ENCODE measurements at regions not wholly inside any gene's neighbourhood (a gene's known extent, or its start where the extent isn't known, plus 50 kb on each side); places are given as distances from the start of the nearest gene placed in this dataset.
A peak's percentile ranks its signal among the peaks of the same experiment; 100 is the strongest.

DNA sequence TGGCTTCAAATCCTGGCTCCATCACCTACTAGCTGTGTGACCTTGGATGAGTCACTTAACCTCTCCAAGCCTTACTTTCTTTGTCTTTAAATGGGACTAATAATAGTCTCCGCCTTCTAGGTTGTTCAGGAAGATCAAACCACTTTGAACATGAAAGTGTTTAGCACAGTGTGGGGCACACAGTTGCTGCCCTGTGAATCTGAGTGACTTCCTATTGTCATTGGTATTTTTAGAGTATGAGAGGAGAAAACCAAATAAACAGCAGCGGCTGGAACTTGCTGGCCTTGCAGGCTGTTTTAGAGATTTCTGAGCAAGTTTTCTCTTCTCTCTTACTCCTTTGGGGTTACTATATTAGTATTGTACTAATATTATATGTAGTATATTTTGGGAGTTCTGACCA lies 120.7 kb upstream of the MYL2 start:
- no peak for DNase-seq (ENCODE audit: low read depth in 2 of 2)

DNA sequence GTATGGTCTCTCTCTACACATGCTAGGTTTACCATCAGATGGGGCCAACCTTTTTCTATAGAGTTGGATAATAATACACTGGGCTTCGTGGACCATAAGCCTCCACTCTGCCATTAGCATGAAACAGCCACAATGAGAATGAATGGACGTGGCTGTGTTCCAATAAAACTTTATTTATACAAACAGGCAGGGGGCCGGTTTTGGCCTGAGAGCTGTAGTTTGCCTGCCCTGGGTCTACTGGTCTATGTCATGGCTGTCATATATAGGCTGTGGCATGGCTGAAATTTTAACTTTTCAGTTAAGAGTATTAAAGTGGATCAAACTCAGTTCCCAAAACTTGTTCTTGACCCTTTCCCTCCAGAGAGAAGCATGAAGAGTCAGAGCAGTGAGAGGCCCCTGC lies 120.3 kb upstream of the MYL2 start:
- DNase-seq (ENCODE audit: low read depth in 2 of 2), result no peak

- DNase-seq (ENCODE audit: low read depth in 2 of 2), result no peak
These were observed 118.6 kb upstream of the MYL2 start for GRCh38 chr12:111038941-111039340.

- no peak for DNase-seq (ENCODE audit: low read depth in 2 of 2)
These were observed 117.7 kb upstream of the MYL2 start for GRCh38 chr12:111038077-111038476.

- DNase-seq (ENCODE audit: low read depth in 2 of 2), result no peak
These were observed 116.7 kb upstream of the MYL2 start for GRCh38 chr12:111037047-111037446.

GRCh38 chr12:111035578-111036301 lies 115.4 kb upstream of the MYL2 start:
- DNase-seq (ENCODE audit: low read depth in 2 of 2), result no peak

DNA sequence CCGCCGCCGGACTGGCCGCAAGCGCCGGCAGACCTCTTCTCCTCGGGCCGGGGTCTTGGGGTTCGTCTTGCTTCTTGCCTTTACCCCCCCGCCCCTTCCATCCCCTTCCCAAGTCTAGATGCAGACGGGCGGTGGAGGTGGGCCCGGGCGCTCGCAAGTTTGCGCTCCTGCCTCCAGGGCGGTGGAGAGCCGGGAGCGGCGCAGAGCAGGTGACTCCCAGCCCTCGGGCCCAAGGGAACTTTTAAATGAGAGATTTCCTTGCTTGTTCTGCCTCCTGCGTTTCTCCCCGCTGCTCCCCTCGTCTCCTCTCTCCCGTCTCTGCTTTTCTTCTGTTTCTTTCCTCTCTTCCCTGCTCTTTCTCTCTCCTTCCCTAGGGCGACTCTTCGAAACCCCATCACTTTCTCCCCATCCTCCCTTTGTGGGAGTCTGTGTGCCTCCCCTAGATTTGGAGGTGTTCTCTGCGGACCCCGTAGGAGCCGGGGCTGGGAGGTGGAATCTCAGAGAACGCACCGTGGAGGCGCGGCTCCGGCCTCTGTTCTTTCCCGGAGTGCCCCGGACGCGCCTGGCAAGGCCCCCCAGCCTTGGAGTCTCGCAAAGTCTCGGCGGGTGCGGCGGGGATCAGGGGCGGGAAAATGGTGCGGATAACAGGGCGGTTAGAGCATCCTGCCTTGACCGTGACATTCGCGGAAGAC lies 114.7 kb upstream of the MYL2 start:
- DNase-seq (ENCODE audit: low read depth in 2 of 2), result no peak

DNA sequence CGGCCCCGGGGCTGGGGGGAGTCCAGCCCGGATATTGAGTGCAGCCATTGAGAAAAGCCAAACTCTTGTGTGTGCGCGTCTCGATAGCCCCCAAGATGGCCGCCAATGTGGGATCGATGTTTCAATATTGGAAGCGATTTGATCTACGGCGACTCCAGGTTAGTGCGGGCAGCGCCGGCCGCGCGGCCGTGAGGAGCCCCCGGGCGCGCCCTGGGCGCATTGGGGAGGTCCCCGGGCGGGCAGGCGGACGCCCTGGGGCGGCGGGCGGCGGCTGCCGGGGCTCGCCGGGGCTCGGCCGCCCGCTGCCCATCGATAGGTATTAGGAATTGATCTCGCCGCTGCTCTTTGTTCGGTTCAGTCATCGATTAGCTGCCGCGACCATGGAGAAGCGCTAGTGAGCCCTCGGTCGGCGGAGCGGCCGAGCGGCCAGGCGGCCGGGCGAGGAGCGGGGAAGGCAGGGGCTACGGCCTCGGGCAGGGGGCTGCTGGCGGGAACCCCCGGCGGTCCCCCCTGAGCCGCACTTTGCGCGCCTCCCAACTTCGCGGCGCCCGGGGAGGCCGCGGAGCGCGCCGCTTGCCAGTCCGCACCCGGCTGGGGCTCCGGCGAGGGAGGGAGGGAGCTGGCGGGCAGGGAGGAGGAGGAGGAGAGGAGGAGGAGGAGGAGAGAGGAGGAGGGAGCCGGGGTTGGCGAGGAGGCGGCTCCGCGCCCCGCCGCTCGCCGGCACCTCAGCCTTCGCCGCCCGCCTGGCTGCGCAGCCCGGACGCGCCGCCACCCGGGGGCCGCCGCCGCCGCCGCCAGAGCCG lies 113.9 kb upstream of the MYL2 start, which contains the start of gene CUX2:
Gene CUX2 (plus strand): TSS at position 83 of the 803 bp plus-strand sequence.
- no peak for DNase-seq (ENCODE audit: low read depth in 2 of 2)

DNA sequence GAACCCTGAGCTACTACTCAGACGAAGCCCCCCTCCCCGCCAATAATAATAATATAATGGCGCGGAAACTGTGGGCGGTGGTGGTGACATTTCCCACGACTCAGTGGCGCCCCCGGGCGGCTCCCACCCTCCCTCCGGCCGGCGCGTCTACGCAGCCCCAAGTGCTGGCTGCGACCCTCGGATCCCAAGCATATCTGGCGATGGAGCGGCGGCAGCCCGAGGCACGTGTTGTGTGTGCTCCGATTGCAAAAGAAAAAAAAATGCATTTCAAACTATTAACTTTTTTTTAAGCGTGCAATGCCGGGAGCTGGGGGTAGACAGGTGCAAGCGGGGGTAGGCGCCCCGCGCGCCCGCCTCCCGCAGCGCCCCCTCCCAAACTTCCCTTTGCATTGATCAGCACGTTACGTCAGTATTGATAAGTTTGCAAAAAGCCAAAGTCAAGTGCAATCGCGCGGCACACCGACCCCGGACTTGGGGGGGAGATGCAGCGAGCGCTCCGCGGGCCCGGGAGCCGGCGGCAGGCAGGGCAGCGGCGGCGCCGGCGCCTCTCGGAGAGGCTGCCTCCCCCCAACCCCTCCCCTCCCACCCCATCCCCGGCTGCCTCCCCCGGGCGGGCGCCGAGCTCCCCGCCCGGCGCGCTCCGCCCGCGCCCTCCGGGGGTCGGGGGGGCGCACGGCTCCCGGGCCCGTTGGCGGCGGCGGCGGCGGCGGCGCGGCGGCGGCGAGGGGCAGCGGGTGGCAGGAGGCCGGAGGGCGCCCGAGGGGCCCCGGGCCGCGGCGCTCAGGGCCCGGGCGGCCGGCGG lies 113.1 kb upstream of the MYL2 start:
- no peak for DNase-seq (ENCODE audit: low read depth in 2 of 2)

DNA sequence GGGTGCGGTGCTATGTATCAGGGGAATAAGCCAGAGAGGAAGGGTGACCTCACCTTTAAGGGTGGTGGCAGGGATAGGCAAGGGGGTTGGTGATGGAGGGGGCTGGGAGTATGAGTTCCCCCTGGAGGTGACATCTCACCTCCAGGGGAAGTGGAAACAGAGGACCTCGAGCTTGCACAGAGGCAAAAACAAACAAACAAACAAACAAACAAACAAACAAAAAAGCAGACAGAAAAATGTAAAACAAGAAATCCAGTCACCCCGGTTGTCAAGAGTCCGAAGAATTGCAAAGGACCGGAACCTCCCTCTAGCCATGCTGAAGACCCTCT lies 112.2 kb upstream of the MYL2 start:
- no peak for DNase-seq (ENCODE audit: low read depth in 2 of 2)

- DNase-seq (ENCODE audit: low read depth in 2 of 2), result no peak
These were observed 111.7 kb upstream of the MYL2 start for GRCh38 chr12:111031916-111032590.

DNA sequence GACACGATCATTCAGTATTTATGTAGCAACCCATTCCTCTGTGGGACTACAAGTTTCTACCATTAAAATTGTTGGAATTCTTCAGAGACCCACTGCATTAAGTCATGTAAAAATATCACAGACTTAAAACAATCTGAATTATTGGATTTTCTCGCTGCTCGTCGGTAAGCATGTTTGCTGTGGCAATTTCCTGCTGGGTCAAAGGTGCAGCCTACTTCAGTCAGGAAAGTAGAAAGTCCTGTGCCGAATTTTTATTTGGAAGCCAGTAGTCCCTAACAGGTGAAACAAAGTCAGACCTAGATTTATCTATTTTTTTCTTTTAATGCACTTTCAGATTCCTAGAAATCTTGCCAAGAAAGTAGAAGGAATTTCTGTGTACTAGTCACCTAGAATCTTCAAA lies 110.4 kb upstream of the MYL2 start:
- DNase-seq (ENCODE audit: low read depth in 2 of 2), result no peak

DNA sequence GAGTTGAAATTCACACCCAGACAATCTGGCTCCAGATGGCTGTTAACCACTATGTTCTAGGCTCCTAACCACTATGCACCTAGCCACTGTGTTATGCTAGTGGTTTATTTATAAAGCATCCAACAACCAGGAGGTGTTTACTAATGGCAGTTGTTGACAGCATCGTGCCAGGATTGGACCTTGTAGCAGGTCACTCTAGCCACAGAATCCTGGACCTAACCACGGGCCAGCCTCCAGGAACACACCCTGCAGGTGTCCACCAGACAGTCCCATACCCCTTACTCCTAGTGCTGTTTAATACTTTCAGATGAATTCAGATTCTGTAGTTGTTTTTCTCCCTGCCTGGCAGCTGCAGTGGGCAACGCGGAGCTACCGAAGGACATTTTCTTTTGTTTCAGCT lies 109.4 kb upstream of the MYL2 start:
- no peak for DNase-seq (ENCODE audit: low read depth in 2 of 2)

- DNase-seq (ENCODE audit: low read depth in 2 of 2), result no peak
These were observed 108.9 kb upstream of the MYL2 start for GRCh38 chr12:111029305-111029704.

DNA sequence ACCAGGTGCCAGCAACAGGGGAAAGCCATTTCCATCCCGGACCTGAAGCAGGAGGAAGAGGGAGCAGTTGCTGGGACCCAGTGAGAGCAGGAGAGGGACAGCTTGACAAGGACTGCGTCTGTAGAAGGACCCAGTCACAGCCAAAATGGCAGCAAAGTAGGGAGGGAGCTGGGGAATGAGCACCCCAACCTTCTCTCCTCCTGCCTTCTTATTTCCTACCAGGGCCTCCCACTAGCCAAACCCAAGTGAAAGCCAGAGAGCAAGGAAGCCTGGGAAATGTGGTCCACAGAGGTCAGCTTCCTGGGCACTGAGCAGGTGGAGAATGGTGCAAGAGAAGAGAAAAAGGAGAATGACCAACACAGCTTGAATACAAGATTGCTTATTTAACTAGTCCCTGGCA lies 108.5 kb upstream of the MYL2 start:
- DNase-seq (ENCODE audit: low read depth in 2 of 2), result no peak

- DNase-seq (ENCODE audit: low read depth in 2 of 2), result no peak
These were observed 107.1 kb upstream of the MYL2 start for GRCh38 chr12:111027431-111027830.

DNA sequence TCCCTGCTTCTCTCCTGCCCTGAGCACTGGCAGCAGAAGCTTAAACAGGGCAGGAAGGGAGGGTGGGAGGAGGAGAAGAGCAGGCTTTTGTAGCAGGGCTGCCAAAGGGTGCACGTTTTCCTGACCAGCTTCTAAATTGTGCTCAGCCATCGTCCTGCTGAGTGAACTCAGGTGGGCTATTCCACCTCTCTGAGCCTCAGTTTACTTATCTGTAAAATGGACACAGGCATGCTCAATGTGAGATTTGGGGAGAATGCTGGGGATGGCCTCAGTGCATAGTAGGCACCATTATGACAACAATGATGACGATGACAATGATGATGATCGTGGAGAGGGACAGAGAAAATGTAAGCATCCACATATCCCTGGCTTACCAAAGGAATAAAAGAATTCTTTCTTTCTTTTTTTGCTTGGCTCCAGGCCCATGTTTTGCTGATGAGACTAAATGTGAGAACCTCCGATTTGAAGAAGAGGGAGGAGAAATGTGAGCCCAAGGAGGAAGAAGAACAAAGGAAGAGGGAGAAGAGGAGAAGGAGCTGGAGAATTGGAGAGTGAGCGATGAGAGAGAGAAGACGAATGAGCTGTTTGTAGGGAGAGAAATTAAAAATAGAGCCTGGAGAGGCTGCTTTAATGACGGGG lies 105.5 kb upstream of the MYL2 start:
- DNase-seq (ENCODE audit: low read depth in 2 of 2), result no peak

DNA sequence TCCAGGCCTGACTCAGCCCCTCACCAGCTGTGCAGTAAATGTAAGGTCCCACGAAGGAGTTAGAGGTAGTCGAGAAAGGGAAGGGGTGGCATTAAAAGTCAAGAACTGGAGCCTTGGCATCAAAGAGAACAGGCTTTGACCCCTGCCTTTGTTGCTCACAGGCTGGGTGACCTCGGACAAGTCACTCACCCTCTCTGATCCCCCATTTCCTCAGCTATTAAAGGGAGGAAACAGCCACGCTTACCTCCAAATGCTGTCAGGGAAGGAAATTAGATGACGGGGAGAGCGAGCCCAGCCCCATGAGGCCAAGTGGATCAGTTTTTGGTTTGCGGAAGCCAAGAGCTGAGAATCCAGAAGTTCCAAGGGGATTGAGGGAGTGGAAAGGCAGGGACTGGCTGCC lies 104.9 kb upstream of the MYL2 start:
- no peak for DNase-seq (ENCODE audit: low read depth in 2 of 2)

- DNase-seq (ENCODE audit: low read depth in 2 of 2), result peak; percentile 18 to 44
These were observed 103.9 kb upstream of the MYL2 start for GRCh38 chr12:111024205-111024801.

- DNase-seq (ENCODE audit: low read depth in 2 of 2), result no peak
These were observed 102.0 kb upstream of the MYL2 start for GRCh38 chr12:111022386-111022785.

DNA sequence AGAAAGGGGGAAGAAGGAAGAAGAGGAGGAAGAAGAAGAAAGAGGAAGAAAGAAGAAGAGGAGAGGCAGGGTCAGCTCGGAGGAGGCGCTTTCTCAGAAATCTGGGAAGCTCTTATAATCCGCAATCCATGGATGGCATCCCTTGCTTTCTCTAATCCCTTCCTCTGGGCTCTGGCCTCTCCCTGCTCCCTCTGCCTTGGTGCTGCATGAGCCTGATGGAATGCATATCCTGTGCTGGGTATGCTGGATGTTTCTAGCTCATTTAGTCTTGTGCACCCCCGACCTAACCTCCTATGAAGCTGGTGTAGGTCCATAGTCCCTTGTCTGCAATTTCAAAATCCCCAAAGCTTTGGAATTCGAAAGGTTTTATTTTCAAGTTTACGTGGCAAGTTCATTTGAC lies 94.2 kb upstream of the MYL2 start:
- no peak for DNase-seq (ENCODE audit: low read depth in 2 of 2)
